Effector CD4-positive, alpha-beta T cell (primary cell): ENCODE measurements at regions not wholly inside any gene's neighbourhood (a gene's known extent, or its start where the extent isn't known, plus 50 kb on each side); places are given as distances from the start of the nearest gene placed in this dataset.
"Not testable (repeated sequence)": the region's sequence is repeated elsewhere in the genome, so short reads cannot be mapped to it uniquely, and the experiment has no call there.

Source experiments
- DNase-seq: peaks from one replicate; pipeline ENCODE4 v3.0.0-alpha.2; 2020

DNA sequence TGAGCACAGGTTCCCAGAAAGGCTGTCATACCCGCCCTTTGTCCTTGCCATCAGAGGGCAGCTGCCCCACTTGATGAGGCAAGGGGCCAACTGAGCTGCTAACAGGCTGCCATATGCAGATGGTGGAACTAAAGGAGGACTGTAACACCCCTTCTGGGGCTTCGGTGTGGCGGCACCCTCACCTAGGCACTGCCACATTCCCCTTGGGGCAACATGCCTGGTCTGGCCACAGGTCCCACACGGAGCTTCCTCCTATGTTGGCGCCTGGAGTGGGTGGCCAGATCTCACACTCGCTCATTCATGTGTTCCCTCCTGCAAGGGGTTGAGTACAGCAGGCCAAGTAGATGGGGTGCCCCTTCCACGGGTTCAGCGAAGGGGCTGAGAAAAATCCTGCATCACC lies 777.4 kb upstream of the CHD1 start:
- DNase-seq: no peak

DNA sequence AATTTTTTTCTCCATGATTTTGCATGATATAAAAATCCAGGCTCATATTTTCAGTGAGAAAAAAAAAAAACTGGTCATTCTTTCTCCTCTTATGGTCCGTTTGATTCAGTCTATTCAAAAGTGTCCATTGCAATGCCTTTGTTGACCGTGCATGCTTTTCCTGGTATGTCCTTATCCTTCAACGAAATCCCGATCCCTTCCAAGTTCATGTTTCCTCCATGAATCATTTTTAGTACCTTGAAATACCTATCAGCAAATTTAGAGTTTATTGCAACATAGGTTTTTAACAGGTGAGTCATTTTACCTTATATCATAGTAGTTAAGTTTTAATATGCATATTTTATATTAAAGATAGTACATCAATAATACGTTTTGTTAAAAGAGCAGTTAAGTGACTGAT lies 773.8 kb upstream of the CHD1 start:
- no peak for DNase-seq

DNA sequence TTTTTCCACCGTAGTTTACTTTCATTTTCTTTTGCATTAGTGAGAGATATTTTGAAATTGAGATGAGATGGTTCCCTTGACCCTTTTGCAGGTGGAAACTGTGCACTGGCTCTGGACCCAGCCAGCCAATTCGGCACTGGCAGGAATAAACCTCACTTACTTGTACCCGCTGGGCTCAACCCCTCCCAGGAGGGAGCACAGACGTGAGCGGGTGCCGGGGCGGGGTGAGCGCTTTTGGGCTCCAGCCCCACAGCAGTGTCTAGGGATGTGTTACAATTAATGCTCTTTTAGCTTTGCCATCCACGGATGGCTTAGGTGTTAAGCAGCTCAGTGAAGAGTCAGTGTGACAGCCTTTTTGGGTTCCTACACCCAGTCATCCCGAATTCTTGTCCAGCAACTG lies 766.1 kb upstream of the CHD1 start:
- DNase-seq: no peak

DNA sequence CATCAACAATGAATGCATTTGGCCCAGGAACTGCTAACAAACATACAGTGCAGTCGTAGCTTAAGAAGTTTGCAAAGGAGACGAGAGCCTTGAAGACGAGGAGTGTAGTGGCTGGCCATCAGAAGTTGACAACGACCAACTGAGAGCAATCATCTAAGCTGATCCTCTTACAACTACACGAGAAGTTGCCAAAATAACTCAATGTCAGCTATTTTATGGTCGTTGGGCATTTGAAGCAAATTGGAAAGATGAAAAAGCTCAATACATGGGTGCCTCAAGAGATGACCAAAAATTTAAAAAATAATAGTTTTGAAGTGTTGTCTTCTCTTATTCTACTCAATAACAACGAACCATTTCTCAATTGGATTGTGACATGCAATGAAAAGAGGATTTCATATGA lies 757.7 kb upstream of the CHD1 start:
- no peak for DNase-seq

DNA sequence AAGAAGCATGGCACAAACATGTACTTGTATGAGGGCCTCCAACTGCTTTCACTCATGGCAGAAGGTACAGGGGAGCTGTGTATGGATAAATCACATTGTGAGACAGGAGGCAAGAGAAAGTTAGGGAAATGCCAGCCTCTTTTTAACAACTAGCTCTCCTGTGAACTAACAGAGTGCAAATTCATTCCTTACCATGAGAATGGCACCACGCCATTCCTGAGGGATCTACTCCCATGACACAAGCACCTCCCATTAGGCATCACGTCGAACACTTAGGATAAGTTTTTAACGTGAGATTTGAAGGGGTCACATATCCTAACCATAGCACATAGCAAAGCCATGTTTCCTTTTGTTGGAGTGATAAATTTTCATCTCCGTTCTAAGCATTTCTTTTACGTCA lies 747.2 kb upstream of the CHD1 start:
- no peak for DNase-seq

DNA sequence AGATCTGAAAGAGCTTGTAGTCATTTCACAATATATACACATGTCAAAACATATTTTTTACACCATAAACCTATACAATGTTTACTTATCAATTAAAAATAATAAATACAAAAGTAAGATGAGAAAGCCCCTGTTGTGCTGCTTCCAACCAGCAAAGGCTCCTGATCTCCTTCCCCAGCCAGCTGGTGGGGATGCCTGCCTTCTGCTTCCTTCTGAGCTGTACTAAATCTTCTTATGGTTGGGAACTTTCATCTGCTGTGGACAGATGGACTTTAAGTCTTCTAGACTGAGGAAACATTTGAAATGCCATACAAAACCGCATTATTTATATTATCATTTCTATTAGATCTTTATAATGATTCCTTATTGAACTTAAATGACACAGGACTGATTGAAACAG lies 745.3 kb upstream of the CHD1 start:
- no peak for DNase-seq

DNA sequence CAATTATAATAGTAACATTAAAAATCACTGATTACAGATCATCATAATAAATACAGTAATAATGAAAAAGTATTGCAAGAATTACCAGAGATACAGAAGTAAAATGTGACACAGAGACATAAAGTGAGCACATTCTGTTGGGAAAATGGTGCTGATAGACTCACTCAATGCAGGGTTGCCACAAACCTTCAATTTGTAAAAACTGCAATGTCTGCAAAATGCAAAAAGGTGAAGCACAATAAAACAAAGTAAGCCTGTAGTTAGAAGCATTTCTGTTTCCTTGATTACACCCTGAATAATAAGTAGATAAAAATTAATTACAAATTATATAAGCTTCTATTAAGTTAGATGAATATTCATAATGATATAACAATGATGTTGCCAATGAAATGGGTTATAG lies 736.2 kb upstream of the CHD1 start:
- no peak for DNase-seq

DNA sequence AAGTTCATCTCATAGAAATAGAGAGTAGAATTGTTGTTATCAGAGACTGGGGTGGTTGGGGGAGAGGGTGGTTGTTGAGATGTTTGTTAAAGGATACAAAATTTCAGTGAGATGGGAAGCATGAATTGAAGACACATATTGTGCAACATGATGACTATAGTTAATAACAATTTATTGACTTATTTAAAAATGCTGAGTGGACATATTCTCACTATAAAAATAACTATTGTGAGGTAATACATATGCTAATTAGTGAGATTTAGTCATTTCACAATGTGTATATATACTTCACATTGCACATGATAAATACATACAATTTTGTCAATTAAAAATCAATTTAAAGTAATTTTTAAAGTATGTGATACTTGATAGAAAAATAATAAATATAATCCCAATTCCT lies 722.5 kb upstream of the CHD1 start:
- no peak for DNase-seq

DNA sequence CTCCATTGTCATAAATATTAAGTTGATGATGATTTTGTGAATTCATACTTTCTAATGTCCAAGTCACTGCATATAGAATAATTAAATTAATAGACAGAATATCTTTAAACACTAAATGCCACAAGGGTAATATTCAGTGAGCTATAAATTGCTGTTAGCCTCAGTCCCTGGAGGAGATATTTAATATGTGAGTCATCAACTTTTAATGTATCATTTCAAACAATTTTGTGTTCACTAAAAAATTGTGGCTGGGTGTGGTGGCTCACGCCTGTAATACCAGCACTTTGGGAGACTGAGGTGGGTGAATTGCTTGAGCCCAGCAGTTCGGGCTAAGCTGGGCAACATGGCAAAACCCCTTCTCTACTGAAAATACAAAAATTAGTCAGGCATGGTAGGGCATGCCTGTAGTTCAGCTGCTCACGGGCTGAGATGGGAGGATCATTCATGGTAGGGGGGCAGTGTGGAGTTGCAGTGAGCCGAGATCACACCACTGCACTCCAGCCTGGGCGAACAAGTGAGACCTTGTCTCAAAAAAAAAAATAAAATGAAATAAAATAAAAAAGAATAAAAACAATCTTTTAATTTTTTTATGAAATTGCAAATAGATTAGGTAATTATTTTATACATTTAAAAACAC lies 717.3 kb upstream of the CHD1 start:
- no peak for DNase-seq

DNA sequence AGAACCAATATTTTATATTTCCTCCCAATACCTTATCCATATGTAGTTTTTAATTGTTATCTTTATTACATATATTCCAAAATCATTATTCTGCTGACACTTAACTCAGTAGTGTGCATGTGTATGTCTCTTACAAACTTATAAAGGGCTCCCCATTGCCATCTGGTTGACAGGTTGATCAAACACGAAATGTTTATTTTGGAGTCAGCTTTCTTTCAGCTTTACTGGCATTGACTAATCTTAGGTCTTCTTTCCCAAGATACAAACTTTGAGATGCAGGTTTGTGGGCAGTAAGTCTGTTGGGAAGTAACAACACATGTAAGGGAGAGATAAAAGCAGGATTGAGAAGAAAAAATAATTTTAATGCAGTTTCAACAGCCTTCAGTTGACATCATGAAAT lies 716.0 kb upstream of the CHD1 start:
- DNase-seq: no peak

DNA sequence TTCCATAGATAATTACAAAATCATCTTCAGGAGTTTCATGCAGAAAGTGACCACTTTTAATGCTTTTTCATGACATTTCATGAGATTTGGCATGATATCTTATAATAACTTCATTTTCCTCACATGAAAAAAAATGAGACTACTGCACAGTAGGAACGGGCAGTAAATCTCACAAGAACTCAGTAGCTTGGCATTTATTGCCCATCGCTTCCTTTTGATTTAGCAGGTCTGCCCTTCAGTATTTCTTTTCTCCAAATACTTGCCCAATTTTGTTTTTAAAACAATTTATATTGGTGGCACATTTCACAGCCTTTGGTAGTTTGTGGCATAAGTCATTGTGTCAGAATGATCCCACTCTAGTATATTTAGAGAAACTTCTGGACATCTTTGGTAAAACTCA lies 711.8 kb upstream of the CHD1 start:
- no peak for DNase-seq

DNA sequence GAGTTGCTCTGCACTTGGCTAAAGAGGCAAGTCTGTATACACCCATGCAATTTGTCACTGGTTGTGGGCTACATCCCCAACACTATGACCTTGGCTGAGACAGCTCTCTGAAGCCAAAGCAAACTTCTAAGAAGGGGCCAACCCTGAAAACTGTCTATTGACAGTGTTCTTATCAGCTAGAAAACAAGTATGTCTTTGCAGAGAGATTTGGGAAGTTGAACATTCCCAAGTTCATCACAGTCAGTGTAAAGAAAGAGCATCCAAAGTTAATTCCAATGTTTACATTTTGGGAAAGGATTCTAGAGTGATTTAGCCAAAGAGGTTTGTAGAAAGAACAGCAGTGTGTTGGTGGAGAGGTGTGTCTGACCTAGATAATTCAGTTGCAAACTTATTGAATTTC lies 711.1 kb upstream of the CHD1 start:
- DNase-seq: no peak

DNA sequence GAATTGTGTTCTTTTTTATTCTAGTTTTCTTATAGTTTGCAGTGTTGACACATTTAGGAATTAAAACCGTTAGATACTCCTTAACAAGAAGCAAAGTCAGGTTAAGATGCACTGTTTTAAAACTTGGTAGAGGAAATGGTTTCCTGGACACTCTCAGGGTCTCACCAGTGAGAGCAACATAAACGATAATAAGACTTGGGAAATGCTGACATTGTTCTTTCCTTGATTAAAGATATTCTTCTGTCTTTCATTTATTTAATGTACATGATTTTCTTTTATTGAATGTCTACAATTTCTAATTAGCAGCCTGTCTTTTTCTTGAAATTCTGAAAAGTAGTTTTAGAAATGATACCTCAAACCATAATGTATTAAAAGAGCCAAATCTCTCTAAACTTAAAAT lies 707.9 kb upstream of the CHD1 start:
- DNase-seq: no peak

DNA sequence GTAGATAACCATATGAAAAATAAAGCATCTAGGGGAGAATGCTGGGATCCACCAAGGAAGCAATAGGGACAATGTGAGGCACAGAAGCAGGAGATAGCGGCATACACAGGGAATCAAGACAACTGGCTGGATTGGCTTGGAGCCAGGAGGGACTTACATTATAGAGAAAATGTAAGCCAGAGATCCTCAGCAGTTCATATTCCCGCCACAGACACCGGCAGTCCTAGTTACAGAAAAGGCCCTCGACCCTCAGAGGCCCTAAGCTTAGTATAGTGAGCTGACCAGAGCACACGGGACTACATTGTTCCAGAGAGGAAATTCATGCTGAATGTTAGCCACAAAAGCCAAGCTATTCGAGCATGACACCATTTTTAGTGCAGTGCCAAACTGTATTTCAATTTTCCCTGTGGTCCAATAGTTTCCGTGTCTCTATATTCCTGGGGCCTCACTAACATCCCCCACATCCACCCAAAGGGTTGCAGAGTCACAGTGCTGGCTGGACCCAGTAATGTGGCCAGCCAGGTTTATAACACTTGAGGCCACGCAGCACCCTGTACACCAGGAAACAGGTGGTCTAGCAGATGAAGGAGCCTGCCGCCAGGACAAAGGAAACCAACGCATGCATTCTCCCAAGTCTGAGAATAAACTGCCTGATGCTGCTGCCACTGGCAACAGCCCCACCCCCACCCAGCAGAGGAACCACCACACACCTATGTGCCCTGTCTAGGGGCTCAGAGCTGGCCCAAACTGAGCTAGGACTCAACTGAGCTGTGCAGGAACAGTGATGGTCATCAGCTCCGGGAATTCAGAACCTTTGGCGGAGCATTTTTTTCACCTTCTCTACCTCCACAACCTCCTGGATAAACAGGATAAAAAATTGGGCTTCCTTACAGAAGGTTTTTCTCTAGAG lies 693.2 kb upstream of the CHD1 start:
- no peak for DNase-seq

DNA sequence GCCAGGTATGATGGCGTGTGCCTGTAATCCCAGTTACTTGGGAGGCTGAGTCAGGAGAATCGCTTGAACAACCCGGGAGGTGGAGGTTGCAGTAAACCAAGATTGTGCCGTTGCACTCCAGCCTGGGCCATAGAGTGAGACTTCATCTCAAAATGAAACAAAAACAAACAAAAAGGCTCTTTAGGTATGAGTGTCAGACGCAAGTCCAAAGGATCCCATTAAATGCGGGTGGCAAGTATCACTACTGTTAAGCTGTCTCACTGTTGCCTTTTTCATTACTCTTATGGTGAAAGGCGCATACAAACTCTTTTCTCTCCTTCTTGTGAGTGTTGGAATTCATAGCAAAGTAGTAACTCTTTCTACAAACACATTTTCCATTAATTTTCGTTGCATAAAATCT lies 688.5 kb upstream of the CHD1 start:
- no peak for DNase-seq

DNA sequence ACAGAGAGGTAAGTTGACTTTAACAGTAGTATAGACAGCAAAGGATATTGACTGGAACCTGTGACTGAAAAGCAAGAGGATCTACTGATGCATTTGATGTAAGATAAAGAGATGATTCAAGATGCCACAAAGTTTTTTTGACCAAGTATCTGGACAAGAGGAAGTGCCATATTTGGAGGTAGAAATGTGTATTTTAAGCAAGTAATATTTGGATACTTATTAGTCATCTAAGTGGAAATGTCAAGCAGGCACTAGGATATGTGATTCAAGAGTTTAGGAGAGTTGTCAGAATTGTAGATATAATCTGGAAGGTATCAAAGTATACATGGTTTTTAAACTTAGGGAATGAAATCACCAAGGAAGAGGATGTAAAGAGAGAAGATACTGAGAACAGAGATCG lies 686.1 kb upstream of the CHD1 start:
- DNase-seq: no peak

DNA sequence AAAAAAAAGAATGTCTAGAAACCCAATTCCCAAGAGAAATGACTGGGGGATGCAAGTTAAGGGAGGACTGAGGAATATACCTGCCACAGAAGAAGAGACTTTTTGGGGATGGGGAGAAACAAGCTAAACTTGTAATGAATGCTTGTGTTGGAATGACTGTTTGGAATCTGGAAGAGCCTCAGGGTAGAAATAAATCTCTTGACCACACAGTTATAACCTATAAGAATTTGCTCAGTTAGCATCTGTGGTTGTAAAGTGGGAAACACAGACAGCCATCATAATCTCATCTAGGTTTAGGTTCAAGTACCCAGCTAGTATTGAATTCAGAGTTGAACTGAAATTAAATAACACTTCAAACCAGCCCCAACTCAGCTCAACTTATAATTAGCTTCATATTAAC lies 678.3 kb upstream of the CHD1 start:
- no peak for DNase-seq

DNA sequence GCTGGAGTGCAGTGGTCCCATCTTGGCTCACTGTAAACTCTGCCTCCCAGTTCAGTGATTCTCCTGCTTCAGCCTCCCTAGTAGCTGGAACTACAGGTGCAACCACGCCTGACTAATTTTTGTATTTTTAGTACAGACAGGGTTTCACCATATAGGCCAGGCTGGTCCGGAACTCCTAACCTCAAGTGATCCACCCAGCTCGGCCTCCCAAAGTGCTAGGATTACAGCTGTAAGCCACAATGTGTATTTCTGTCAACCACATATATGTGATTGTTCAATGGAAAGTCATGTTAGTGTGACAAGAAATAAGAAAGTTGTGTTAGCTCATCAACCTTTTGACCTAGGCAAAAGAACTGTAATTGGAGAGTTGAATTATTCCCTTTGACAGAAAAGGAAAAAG lies 677.1 kb upstream of the CHD1 start:
- DNase-seq: no peak

DNA sequence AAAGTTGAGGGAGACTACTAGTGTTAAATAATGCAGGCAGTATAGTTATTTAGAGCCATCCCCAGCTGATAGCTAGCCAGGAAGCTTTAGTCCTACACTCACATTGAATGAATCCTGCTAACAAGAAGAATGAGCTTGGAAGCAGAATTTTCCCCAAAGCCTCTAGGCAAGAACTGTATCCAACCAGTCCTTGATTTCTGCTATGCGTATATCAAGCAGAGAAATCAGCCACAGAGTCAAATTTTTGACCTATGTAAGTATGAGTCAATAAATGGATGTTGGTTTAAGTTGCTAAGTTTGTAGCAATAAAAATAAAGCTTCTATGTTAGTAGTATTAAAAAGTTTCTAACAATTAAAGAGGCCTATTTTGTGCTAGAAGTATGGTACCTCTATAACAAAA lies 672.1 kb upstream of the CHD1 start:
- no peak for DNase-seq

DNA sequence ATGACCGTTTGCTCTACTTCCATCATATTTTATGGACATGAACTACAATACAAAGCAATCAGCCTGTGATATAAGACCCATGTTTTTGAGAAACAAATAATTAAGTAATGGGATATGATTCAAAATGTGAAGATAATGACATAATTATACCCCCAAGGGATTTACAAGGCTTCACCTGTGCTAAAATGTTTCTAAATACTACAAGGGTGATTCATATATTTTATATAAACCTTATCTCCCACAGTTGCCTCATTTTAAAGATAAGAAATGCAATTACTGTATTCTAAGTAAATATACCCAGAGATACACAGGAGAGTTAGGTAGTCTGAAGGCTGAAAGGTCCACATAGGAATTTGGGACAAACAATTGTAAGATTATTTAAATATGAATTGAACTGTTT lies 662.0 kb upstream of the CHD1 start:
- DNase-seq: no peak

DNA sequence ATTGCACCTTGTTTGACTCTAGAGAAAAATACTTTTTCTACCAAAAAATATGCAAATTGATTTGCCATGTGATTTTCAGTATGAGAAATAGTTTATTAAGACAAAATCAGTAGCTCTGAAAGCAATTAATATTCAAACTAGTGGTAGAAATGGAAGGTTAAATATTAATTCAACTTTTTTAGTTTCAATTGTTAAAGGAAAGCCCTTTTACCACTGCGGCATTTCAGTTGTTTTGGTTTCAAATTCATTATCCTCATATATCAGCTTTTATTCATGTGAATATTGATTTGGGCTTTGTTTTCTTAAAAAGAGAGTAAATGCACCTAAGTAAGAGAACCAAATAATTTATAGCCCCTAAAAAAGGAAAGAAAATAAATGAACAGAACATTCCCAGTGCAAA lies 660.6 kb upstream of the CHD1 start:
- no peak for DNase-seq

DNA sequence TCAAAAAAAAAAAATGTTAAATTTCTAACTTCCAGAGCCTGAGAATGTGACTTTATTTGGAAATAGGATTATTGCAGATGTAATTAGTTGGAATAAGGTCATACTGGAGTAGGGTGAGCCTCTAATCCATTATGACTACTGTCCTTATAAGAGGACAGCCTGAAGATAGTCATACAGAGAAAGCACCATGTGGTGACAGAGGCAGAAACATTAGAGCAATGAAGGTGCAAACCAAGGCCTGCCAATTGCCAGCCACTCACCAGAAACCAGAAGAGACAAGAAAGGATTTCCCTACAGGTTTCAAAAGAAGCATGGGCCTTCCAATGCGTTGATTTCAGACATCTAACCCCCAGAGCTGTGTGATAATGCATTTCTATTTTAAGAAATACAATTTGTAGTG lies 659.2 kb upstream of the CHD1 start:
- no peak for DNase-seq

DNA sequence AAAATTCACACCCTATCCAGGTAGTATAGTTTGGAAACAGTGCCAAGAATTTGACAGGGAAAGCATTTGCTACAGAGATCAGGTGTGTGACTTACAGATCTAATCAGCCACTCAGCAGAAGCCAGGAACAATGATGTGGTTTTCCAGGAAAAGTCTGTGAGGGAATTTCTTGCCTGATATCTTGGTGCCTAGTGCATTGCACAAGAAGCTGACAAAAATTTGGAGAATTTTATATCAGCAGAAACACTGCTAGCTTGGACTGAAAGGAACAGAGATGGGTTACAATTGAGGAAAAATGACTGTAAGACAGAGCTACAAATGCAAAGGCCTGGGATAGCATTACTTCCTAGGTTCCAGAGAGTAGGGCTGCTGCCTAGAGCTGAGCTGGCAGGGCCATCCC lies 658.1 kb upstream of the CHD1 start:
- no peak for DNase-seq

DNA sequence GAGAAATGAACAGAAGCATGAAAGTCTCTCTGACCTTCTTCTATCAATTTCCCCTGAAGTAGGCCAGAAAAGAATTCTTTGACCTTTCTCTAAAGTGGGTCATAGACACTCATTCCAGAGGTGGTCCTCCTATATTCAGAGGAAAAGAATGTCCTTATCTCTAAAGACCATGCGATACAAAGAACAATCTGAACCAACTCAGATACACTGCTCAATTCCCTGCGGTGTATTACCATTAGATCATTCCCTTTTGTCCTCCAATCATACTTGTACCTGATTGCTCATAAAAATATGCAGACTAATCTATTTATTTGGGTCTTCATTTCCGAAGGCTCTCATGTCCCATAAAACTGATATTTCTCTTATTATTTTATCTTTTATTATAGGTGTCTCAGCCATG lies 652.4 kb upstream of the CHD1 start:
- not testable (repeated sequence) for DNase-seq
